22Rv1 (cell line): ENCODE measurements at regions not wholly inside any gene's neighbourhood (a gene's known extent, or its start where the extent isn't known, plus 50 kb on each side); places are given as distances from the start of the nearest gene placed in this dataset.

Experiments used
- ZFX ChIP-seq: fragments of 450-650 bp; IDR thresholded peaks from 2 replicates; pipeline ENCODE4 v1.6.1; 2017; ENCODE audit warnings: antibody characterized with exemption, borderline replicate concordance
- TF ChIP-seq, protein P1 (sequence below): fragments of 450-650 bp; IDR thresholded peaks from 2 replicates; pipeline ENCODE4 v1.5.1; 2017; ENCODE audit warnings: mild to moderate bottlenecking

DNA sequence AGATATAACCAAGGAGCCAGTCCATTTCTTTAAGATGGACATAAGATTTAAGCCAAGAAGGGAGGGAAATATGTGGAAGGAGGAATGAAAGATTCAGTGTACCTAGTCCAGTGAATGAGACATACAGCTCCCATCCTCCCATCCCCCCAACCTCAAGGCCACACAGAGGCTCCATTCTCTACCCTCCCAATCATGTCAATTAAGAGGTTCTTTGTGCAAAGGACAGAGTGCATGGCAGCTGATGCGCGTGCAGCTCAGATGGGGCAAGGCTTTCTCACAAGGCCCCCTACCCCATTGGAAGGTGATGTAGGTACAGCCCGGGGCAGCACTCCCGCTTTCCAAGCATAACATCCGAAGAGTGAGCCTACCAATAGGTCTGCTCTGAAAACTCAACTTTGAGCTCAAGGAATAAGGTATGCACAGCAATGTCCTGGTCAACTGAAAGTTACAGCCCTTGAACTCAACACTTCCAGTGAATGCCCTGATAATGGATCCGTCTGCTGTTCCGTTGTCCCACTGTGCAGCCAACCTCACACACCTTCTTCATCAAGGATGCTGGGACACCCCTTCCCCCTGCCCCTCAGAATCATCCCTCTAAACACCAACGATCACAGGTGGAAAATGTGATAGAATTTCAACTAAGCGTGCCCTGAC, 458.1 kb downstream of the SOX9 start:
- TF ChIP-seq, protein P1, sequence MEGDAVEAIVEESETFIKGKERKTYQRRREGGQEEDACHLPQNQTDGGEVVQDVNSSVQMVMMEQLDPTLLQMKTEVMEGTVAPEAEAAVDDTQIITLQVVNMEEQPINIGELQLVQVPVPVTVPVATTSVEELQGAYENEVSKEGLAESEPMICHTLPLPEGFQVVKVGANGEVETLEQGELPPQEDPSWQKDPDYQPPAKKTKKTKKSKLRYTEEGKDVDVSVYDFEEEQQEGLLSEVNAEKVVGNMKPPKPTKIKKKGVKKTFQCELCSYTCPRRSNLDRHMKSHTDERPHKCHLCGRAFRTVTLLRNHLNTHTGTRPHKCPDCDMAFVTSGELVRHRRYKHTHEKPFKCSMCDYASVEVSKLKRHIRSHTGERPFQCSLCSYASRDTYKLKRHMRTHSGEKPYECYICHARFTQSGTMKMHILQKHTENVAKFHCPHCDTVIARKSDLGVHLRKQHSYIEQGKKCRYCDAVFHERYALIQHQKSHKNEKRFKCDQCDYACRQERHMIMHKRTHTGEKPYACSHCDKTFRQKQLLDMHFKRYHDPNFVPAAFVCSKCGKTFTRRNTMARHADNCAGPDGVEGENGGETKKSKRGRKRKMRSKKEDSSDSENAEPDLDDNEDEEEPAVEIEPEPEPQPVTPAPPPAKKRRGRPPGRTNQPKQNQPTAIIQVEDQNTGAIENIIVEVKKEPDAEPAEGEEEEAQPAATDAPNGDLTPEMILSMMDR, result no peak
- no peak for TF ChIP-seq ZFX
